Fibroblast of skin of scalp (primary cell): ENCODE measurements at regions not wholly inside any gene's neighbourhood (a gene's known extent, or its start where the extent isn't known, plus 50 kb on each side); places are given as distances from the start of the nearest gene placed in this dataset.
A peak's percentile ranks its signal among the peaks of the same experiment; 100 is the strongest.
"Not testable (repeated sequence)": the region's sequence is repeated elsewhere in the genome, so short reads cannot be mapped to it uniquely, and the experiment has no call there.

Experiments
- DNase-seq: peaks from one replicate; pipeline ENCODE4 v3.0.0-alpha.2; 2013

DNA sequence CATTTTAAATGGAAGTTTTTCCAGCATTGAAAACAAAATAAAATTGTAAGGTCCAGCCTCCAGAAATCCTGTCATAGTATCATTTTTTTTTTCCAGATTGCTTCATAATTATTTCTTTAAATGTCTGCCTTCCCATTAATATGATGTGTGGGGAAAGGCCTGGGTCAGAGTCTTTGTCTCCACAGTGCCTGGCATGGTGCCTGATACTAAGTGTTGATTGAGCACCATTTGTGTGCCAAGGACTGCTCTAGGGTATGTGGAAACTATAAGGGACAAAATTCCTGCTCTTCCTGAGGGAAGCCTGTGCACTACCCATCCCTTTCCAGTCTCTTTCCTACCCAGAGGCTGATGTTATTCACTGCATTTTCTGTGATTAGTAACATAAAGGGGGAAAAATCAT lies 53.1 kb upstream of the BEND4 start:
- no peak for DNase-seq

- no peak for DNase-seq
Observed at GRCh38 chr4:42216664-42217063, 64.2 kb upstream of the BEND4 start.

DNA sequence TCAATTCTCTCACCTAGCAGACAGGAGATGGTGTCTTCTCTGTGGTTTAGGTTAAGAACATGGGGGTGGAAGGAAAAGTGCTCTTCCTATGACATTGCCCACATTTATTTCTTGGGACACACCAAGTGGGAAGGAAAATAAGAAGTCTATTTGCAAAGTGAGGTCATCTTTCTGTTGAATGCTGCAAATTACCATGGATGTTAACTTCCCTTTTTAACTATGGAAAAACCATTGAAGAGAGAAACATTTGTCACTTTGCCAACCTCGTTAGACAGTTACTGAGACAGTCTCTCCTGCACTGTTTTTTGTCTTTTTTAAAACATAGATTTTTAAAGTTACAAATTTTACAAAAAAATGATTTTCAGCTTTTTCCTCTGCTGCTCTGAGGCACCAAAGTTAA lies 72.8 kb upstream of the BEND4 start:
- DNase-seq, result no peak

GRCh38 chr4:42234817-42235216 lies 82.4 kb upstream of the BEND4 start:
- DNase-seq, result no peak

GRCh38 chr4:42235304-42236021 lies 83.0 kb upstream of the BEND4 start:
- no peak for DNase-seq

- DNase-seq, result no peak
Observed at GRCh38 chr4:42237010-42237409, 84.6 kb upstream of the BEND4 start.

DNA sequence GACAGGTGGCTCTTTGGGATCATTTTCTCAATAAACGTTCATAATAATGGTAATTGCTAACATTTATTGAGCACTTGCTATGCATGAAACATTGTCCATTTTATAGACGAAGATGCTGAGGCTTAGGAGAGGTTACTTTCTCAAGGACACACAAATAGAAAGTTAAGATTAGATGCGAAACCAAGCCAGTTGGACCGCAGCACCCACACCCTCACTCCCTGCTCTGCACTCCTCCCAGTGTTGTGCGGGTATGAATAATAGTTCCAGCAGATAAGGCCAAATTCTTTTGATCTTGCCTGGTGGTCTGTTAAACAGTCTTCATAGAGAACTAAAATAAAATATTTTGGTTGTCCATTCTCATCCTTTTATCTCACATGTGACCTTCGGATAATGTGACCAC lies 85.0 kb upstream of the BEND4 start:
- no peak for DNase-seq

GRCh38 chr4:42248972-42249371 lies 96.5 kb upstream of the BEND4 start:
- no peak for DNase-seq

GRCh38 chr4:42252315-42252714 lies 99.9 kb upstream of the BEND4 start:
- DNase-seq, result no peak

DNA sequence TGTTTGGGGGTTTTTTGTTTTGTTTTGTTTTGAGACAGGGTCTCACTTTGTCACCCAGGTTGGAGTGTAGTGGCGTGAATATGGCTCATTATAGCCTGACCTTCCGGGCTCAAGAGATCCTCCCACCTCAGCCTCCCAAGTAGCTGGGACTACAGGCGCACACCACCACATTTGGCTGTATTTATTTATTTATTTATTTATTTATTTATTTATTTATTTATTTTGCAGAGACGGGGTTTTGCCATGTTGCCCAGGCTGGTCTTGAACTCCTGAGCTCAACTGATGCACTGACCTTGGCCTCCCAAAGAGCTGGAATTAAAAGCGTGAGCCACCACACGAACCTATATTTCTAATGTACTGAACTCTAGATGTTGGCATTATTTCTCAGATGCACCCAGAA lies 105.2 kb upstream of the BEND4 start:
- not testable (repeated sequence) for DNase-seq

- DNase-seq, result no peak
Observed at GRCh38 chr4:42262701-42263490, 110.4 kb upstream of the BEND4 start.

DNA sequence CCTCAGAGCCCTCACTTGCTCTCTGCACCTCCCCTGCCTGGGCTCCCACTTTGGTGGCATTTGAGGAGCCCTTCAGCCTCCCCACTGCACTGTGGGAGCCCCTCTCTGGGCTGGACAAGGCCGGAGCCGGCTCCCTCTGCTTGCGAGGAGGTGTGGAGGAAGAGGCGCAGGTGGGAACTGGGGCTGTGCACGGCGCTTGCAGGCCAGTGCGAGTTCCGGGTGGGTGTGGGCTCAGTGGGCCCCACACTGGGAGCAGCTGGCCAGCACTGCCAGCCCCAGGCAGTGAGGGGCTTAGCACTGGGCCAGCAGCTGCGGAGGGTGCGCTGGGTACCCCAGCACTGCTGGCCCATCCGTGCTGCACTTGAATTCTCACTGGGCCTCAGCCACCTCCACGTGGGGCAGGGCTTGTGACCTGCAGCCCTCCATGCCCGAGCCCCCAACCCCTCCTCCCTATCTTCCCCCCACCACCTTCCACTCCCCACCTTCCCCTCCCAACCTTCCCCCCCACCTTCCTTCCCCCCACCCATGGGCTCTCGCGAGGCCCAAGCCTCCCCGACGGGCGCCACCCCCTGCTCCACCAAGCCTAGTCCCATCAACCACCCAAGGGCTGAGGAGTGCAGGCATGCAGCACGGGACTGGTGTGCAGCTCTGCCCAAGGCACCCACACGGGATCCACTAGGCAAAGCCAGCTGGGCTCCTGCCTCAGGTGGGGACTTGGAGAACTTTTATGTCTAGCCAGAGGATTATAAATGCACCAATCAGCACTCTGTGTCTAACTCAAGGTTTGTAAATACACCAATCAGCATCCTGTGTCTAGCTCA lies 113.5 kb upstream of the BEND4 start:
- no peak for DNase-seq

- DNase-seq, result no peak
Observed at GRCh38 chr4:42267724-42268123, 115.3 kb upstream of the BEND4 start.

GRCh38 chr4:42268824-42269223 lies 116.4 kb upstream of the BEND4 start:
- DNase-seq, result no peak

DNA sequence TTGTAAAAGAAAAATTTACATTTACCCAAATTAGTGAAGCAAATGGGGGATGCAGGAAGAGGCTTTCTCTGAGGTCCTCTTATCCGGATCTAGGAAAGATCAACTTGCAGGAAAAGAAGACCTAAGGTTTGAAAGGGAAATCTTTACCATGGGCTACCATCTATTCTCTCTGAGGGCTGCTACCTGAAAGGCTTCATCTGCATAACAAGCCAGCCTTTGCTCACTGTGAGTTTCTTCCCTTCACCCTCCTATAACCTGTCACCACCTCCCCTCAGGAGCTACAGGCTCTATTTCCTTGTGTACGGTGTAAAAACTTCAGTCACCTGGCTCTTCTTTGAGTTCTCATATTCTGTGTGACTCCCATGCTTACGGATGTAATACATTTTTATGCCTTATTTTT lies 118.6 kb upstream of the BEND4 start:
- DNase-seq, result no peak

- no peak for DNase-seq
Observed at GRCh38 chr4:42277291-42277690, 120.0 kb upstream of the SHISA3 start.

GRCh38 chr4:42278709-42279324 lies 118.5 kb upstream of the SHISA3 start:
- DNase-seq, result no peak

- peak; percentile 13 for DNase-seq
Observed at GRCh38 chr4:42280327-42281095, 116.8 kb upstream of the SHISA3 start.

- no peak for DNase-seq
Observed at GRCh38 chr4:42281324-42282020, 115.8 kb upstream of the SHISA3 start.

- DNase-seq, result peak; percentile 69
Observed at GRCh38 chr4:42282081-42282901, 115.0 kb upstream of the SHISA3 start.

DNA sequence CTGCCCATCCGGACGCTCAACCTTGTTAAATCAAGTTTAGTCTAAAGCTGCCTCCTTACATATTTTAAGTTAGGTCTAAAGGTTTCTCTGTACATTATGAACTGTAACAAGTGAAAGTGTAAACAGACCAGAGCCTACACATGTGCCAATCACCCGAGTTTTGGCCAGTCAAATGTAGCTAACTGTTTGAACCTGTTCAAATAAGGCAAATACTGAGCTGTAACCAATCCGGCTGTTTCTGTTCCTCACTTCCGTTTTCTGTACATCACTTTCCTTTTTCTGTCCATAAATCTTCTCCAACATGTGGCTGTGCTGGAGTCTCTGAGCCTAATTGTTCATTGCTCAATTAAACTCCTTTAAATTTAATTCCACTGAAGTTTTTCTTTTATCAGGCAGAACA lies 113.3 kb upstream of the SHISA3 start:
- DNase-seq, result no peak
